IPS-15b (cell line): ENCODE measurements at regions not wholly inside any gene's neighbourhood (a gene's known extent, or its start where the extent isn't known, plus 50 kb on each side); places are given as distances from the start of the nearest gene placed in this dataset.
"Not testable (repeated sequence)": the region's sequence is repeated elsewhere in the genome, so short reads cannot be mapped to it uniquely, and the experiment has no call there.

ENCODE experiments used
- H3K27me3 ChIP-seq: one replicate; pipeline ENCODE4 v1.6.1; 2013; ENCODE audit warnings: low read length; ENCODE audit not compliant: control insufficient read depth, insufficient read depth
- H3K36me3 ChIP-seq: one replicate; pipeline ENCODE4 v1.6.1; 2013; ENCODE audit warnings: low read length; ENCODE audit not compliant: control insufficient read depth, insufficient read depth
- H3K4me1 ChIP-seq: one replicate; pipeline ENCODE4 v1.6.1; 2013; ENCODE audit warnings: mild to moderate bottlenecking, low read length; ENCODE audit not compliant: control insufficient read depth, insufficient read depth
- H3K4me3 ChIP-seq: one replicate; pipeline ENCODE4 v1.5.1; 2013; ENCODE audit warnings: low read depth, low read length
- H3K9ac ChIP-seq: one replicate; pipeline ENCODE4 v1.6.1; 2013; ENCODE audit warnings: low read depth, mild to moderate bottlenecking, low read length
- H3K9me3 ChIP-seq: one replicate; pipeline ENCODE4 v1.6.1; 2013; ENCODE audit warnings: mild to moderate bottlenecking, low read length; ENCODE audit not compliant: control insufficient read depth, insufficient read depth

DNA sequence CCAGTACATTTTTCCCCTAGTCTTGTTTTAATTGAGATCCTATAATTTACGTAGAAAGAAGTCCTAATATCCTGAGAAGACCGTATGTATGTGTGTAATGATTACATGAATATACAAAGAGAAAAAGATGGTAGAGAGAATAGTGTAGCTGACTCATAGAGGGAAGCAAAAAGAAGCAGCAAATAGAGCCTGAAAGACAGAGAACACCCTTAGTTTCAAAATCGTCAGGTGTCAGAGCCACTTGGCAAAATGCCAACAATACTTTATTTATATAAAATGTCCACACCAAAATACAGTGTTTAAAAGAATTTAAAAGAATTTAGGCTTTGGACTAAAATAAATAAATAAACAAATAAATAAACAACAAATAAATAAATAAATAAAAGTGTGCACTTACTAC, 1414.1 kb upstream of the EYS start:
- H3K9ac ChIP-seq = no peak overlapping the region
- no peaks in the 10 kb centered on the region for H3K36me3 ChIP-seq
- H3K4me1 ChIP-seq = no peaks in the 10 kb centered on the region

DNA sequence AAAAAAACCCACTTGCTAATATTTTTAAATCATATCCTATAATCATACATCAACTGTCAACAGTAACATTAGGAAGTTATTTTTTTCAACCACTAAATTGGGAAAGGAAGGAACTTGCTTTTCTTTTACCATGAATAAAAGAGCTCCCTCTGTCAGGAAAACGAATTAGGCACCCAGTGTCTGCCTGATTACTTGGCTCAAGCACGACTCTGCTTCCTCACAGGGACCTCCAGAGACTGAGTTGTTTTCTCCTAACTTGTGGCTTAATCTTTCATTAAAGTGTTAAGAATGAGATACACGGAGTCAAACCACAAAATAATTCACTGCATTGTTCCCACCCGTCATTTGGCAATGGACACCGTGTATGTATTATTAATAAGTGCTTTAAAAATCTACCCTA, 1405.1 kb upstream of the EYS start:
- H3K9me3 ChIP-seq = no peaks in the 10 kb centered on the region
- H3K4me3 ChIP-seq = no peak overlapping the region
- no peak overlapping the region for H3K9ac ChIP-seq
- H3K36me3 ChIP-seq = no peaks in the 10 kb centered on the region
- H3K27me3 ChIP-seq = no peaks in the 10 kb centered on the region
- no peaks in the 10 kb centered on the region for H3K4me1 ChIP-seq

More for the DNA sequence above, 1414.1 kb upstream of the EYS start:
- Histone ChIP-seq H3K27me3 (no peaks in the 10 kb centered on the region), H3K4me3 (no peak overlapping the region), H3K9me3 (no peaks in the 10 kb centered on the region)

GRCh38 chr6:67102743-67103142, 1395.7 kb upstream of the EYS start:
- Histone ChIP-seq H3K9me3 (no peaks in the 10 kb centered on the region), H3K9ac (no peak overlapping the region), H3K27me3 (no peaks in the 10 kb centered on the region), H3K4me1 (no peaks in the 10 kb centered on the region), H3K4me3 (no peak overlapping the region), H3K36me3 (no peaks in the 10 kb centered on the region)

GRCh38 chr6:67095618-67096226, 1388.7 kb upstream of the EYS start:
- not testable (repeated sequence) for H3K4me3 ChIP-seq, H3K36me3 ChIP-seq, H3K9ac ChIP-seq, H3K4me1 ChIP-seq, H3K27me3 ChIP-seq, H3K9me3 ChIP-seq

- H3K36me3 ChIP-seq = no peaks in the 10 kb centered on the region
- no peaks in the 10 kb centered on the region for H3K27me3 ChIP-seq
- H3K4me3 ChIP-seq = no peak overlapping the region
- H3K9me3 ChIP-seq = no peaks in the 10 kb centered on the region
- no peaks in the 10 kb centered on the region for H3K4me1 ChIP-seq
- no peak overlapping the region for H3K9ac ChIP-seq
These were observed 1387.5 kb upstream of the EYS start for GRCh38 chr6:67094431-67094946.

- Histone ChIP-seq H3K36me3 (no peaks in the 10 kb centered on the region), H3K27me3 (no peaks in the 10 kb centered on the region), H3K9me3 (no peaks in the 10 kb centered on the region), H3K4me3 (no peak overlapping the region), H3K9ac (no peak overlapping the region), H3K4me1 (no peaks in the 10 kb centered on the region)
These were observed 1366.9 kb upstream of the EYS start for GRCh38 chr6:67073938-67074337.

DNA sequence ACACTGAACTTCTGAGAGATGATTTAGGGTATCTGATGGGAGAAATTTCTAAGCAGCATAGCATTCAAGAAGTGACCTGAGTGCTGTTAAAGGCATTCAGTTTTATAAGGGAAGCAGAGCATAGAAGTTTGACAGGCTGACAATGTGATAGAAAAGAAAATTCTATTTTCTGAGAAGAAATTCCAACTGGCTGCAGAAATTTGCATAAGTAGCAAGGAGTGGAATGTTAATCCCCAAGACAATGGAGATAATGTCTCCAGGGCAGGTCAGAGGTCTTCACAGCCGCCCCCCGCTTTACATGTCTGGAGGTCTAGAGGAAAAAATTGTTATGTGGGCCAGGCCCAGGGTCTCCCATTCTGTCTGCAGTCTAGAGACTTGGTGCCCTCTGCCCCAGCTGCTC, 1361.8 kb upstream of the EYS start:
- no peak overlapping the region for H3K4me3 ChIP-seq
- H3K9me3 ChIP-seq = no peaks in the 10 kb centered on the region
- H3K4me1 ChIP-seq = no peaks in the 10 kb centered on the region
- no peaks in the 10 kb centered on the region for H3K36me3 ChIP-seq
- no peak overlapping the region for H3K9ac ChIP-seq
- no peaks in the 10 kb centered on the region for H3K27me3 ChIP-seq

DNA sequence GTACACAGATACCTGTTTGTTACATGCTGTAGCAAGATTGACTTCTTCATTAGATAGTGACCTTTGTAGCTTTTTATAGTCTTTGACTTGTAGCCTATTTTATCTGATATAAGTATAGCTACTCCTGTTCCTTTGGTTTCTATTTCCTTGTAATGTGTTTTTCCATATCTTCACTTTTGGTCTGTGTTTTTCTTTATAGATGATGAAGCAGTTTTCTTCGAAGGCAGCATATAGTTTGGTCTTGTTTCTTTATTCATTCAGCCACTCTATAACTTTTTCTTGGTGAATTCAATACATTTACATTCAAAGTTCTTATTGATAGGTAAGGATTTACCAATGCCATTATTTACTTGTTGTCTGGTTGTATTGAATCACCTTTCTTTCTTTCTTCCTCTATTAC, 1357.3 kb upstream of the EYS start:
- no peaks in the 10 kb centered on the region for H3K27me3 ChIP-seq
- H3K4me3 ChIP-seq = no peak overlapping the region
- H3K9me3 ChIP-seq = no peaks in the 10 kb centered on the region
- H3K4me1 ChIP-seq = no peaks in the 10 kb centered on the region
- no peak overlapping the region for H3K9ac ChIP-seq
- no peaks in the 10 kb centered on the region for H3K36me3 ChIP-seq

DNA sequence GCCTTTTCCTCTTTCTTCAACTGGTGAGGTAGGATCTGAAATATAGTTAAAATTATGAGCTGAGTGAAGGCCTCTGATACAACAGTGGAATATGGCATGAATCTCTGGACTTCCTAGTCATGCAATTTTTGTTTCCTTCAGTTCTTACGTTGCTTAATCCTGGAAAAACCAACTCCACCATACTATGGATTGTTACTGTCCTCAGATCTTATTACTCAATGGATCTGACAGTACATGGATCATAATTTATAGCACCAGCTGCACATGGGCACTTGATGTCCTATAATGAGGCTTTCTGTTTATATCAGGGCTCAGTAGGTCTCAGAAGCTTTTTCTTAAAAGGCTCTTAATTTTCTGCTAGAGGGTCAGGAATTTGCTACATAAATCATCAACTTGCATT, 1341.0 kb upstream of the EYS start:
- no peaks in the 10 kb centered on the region for H3K4me1 ChIP-seq
- no peaks in the 10 kb centered on the region for H3K27me3 ChIP-seq
- H3K9me3 ChIP-seq = peaks cover 3% of the 10 kb centered on the region
- no peak overlapping the region for H3K9ac ChIP-seq
- H3K4me3 ChIP-seq = no peak overlapping the region
- H3K36me3 ChIP-seq = no peaks in the 10 kb centered on the region

DNA sequence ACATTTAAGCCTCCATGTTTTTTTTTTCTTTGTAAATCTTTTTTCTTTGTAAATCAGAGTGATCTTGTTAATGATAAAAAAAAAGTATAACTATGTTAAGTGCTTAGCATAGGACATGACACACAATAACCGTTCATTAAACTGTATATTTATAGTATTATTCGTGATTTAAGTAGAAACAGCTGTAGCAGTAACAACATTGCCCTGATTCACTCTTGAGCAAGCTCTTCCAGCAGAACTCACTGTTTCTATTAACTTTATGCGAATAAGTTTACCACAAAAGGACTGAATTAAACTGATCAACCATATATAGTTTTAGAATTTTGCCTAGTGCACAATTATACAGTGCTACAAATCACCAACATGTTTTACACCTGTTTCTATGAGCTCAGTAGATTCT, 1338.0 kb upstream of the EYS start:
- Histone ChIP-seq H3K4me3 (no peak overlapping the region), H3K36me3 (no peaks in the 10 kb centered on the region), H3K27me3 (no peaks in the 10 kb centered on the region), H3K4me1 (no peaks in the 10 kb centered on the region), H3K9ac (no peak overlapping the region), H3K9me3 (peaks cover 3% of the 10 kb centered on the region)

DNA sequence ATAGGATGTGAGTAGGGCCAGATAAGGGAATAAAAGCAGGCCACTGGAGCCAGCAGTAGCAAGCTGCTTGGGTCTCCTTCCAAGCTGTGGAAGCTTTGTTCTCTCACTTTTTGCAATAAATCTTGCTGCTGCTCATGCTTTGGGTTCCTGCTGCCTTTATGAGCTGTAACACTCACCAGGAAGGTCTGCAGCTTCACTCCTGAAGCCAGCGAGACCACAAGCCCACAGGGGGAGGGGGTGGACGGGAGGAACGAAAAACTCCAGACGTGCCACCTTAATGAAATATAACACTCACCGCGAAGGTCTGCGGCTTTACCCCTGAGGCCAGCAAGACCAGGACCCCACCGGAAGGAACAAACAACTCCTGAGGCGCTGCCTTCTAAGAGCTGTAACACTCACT, 1324.4 kb upstream of the EYS start:
- no peaks in the 10 kb centered on the region for H3K27me3 ChIP-seq
- peaks cover 4% of the 10 kb centered on the region for H3K9me3 ChIP-seq
- H3K9ac ChIP-seq = no peak overlapping the region
- H3K36me3 ChIP-seq = no peaks in the 10 kb centered on the region
- no peak overlapping the region for H3K4me3 ChIP-seq
- no peaks in the 10 kb centered on the region for H3K4me1 ChIP-seq

DNA sequence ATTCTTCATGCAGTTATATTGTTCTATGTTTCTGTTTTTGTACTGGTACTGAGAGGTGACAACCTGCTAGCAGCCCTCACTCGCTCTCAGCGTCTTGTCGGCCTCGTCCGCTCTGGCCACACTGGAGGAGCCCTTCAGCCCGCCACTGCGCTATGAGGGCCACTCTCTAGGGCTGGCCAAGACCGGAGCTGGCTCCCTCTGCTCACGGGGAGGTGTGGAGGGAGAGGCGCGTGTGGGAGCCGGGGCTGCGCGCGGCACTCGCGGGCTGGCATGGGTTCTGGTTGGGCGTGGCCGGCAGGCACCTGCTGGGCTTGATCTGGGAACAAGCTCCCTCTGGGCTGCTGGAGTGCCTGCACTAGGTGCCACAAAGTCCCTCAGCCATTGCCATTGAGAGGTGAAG, 1323.8 kb upstream of the EYS start:
- H3K9ac ChIP-seq = no peak overlapping the region
- H3K4me3 ChIP-seq = no peak overlapping the region
- H3K9me3 ChIP-seq = peaks cover 4% of the 10 kb centered on the region
- no peaks in the 10 kb centered on the region for H3K4me1 ChIP-seq
- H3K27me3 ChIP-seq = no peaks in the 10 kb centered on the region
- no peaks in the 10 kb centered on the region for H3K36me3 ChIP-seq
